H1 (cell line): ENCODE measurements at regions not wholly inside any gene's neighbourhood (a gene's known extent, or its start where the extent isn't known, plus 50 kb on each side); places are given as distances from the start of the nearest gene placed in this dataset.

Source experiments
- POLR2AphosphoS5 ChIP-seq: IDR thresholded peaks from 2 replicates; pipeline ENCODE4 v1.6.1; 2011; ENCODE audit warnings: low read depth, low read length
- RXRA ChIP-seq: IDR thresholded peaks from 2 replicates; pipeline ENCODE4 v1.6.1; 2011; ENCODE audit warnings: low read depth, mild to moderate bottlenecking, low read length, moderate library complexity; ENCODE audit not compliant: insufficient read depth
- SP4 ChIP-seq: IDR thresholded peaks from 2 replicates; pipeline ENCODE4 v1.6.1; 2012; ENCODE audit warnings: low read length, inconsistent platforms

DNA sequence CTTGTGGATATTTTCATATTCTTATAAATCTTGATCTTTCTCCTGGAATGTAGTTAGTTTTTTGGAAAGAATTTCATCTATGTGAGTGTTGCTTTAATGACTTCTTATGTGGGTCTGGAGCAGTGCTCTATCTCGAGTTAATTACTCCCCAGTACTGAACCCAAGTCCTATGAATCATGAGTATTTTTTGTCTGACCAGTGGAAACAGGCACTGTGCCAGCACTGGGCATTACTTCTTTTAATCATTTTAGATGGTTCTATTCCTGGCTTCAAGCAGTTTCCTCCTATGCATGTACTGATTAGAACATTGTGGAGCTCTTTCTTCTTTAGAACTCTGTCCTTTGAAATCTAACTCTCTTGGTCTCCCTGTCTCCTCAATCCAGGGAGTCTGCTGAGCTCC lies 466.3 kb downstream of the PCDH17 start (continued):
- no peak for TF ChIP-seq SP4
- TF ChIP-seq RXRA = no peak
- no peak for TF ChIP-seq POLR2AphosphoS5
- TF ChIP-seq, all 59 proteins: peak for 0
